HUDEP-2 (cell line): ENCODE measurements at regions not wholly inside any gene's neighbourhood (a gene's known extent, or its start where the extent isn't known, plus 50 kb on each side); places are given as distances from the start of the nearest gene placed in this dataset.

Source experiments
- DNase-seq, 76 experiments: peaks; one replicate each; lab custom pipeline; 2025; ENCODE audit not compliant: unreplicated experiment in 76 of 76; lab: John Stamatoyannopoulos, UW

- no peak for DNase-seq
Observed at GRCh38 chr15:80308002-80308401, 56.0 kb upstream of the CTXND1 start.

- peak in 5 of 76 experiments; percentile 1 to 13 (median 2) for DNase-seq
Observed at GRCh38 chr15:80309769-80310384, 57.9 kb upstream of the CTXND1 start.

DNA sequence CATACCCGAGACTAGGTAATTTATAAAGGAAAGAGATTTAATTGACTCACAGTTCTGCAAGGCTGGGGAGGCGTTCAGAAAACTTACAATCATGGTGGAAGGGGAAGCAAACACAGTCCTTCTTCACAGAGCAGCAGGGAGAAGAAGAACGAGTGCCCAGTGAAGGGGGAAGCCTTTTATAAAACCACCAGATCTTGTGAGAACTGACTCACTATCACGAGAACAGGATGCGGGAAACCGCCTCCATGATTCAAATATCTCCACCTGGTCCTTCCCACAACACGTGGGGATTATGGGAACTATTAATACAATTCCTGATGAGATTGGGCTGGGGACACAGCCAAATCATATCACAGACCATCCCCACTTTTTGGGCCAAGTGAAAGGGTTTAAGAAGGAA, 58.8 kb upstream of the CTXND1 start:
- no peak for DNase-seq

DNA sequence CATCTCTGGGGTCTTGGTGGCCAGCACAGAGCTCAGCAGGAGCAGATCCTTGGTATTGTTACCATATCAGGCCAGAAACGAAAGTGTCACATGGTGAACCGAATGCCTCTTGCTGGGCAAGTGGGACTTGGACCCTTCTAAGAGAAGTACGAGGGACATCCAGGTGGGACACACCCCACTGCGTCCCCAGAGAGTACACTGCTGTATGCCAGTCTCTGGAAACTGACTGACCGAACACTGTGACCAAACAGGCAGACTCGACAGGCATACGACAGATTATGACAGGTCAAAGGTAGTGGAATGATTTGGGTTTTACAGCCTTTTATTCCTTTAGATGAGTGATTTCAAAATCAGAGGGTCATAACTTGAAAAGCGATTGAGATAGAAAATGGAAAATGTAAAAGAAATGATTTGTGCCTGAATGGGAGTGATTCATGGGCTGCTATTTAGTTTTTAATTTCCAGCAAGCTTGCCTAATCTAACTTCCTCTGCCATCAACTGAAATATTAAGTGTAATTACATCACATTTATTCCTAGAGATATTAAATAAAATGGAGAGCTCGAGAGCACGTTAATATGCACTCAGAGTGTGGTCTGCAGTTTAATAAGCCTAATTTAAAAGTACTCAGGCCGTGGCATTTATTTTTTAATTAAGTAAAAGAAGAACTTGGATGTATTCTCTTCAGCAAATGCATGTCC, 63.4 kb upstream of the CTXND1 start:
- no peak for DNase-seq

GRCh38 chr15:80317389-80318182, 65.6 kb upstream of the CTXND1 start:
- no peak for DNase-seq

DNA sequence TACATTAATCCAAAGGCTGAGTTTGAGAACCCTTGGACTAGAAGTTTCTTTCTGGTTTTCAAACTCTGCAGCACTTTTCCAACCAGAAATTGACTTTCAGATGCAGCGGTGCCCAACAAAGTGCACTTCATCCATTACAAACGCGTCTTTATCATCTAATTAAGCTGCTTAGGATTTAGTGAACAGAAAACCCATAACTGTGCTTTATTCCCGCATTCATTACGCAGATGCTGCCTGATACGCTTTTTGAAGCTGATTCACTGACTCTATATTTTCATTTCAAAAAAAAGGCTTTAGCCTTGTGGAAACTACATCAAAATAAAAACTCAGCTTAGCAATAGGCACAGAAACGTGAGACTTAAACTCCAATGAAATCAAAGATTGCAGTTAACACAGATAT, 69.8 kb upstream of the CTXND1 start:
- no peak for DNase-seq

- no peak for DNase-seq
Observed at GRCh38 chr15:80323285-80323684, 71.3 kb upstream of the CTXND1 start.

DNA sequence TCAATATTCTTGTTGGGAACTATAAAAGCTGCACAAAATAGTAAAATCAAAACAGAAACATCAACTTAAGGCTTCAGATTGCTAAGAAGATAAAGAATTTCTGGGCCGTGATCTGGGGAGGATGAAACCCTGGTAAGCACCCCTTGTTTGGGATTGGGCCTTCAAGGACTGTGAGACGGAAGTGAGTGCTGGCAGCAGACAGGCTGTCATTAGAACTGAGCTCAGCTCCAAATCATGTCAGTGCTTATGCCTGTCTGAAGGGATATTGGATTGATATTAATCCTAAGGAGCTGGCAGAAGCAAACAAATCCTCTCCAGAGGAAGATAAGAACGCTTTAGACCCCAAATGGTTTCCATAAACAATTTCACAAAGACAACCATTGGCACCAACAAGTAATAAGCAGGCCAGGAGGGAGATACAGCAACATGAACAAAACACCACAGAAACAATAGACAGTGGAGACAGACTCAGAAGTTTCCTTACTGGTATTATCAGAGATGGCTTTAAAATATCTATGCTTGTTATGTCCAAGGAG, 72.6 kb upstream of the CTXND1 start:
- DNase-seq = no peak

DNA sequence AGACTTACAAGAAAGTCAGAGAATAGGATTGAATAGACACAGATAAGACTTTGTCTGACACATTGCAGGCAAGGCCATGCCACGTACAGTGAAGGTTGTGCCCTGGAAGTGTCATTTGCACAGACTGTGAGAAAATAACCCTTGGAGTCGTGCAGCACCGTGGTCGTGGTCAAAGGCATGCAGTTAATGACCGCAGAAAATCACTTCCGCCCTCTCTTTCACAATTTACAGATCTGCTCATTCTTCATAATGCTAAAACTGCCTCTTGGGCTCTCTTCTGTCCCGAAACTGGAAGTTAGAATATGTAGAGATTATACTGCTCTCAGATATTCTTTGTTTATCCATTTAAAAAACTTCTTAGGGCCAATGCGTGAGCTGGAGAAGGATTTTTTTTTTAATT, 73.2 kb upstream of the CTXND1 start:
- no peak for DNase-seq

- no peak for DNase-seq
Observed at GRCh38 chr15:80326270-80326669, 74.3 kb upstream of the CTXND1 start.

DNA sequence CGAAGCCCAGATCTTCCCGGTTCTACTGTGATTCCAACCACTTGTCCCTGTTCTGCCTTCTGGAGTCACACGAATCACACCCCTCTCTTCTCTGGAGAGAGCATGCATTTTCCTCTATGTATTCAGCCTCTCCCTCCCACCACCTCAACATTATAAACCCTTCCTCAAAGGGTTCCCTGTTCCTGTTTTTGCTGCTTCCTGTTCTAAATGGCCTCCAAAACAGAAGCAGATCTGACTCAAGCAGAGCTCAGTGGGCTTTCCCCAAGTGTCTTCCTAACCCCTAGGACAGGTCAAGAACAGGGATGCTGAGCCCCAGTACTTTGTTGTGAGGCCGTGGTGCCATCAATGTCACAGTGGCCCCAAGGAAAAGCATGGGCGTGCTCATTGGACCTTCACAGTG, 75.7 kb upstream of the ARNT2 start:
- no peak for DNase-seq

DNA sequence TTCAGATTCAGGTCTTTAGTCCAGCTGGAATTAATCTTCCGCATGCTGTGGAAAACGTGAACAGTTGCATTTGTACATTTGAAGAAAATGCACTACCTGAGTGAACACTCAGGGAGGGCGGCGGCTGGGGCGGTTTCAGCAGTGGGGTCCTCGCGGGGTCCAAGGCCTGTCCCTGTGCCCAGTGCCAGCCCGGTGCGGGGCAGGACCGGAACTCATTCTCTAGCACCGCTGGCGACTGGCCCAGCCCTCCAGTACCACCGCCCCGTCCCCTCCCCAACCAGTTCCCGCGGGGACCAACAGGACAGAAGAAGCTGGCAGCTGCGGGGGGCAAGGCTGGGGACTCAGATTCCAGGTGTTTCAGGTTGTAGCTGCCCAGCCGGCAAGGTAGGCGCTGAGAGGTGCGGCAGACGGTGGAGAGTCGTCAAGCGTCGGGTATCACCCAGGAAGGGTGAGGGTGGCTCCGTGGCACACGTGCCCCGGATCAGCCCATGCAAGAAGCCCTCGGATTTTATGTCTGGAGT, 72.2 kb upstream of the ARNT2 start:
- no peak for DNase-seq

DNA sequence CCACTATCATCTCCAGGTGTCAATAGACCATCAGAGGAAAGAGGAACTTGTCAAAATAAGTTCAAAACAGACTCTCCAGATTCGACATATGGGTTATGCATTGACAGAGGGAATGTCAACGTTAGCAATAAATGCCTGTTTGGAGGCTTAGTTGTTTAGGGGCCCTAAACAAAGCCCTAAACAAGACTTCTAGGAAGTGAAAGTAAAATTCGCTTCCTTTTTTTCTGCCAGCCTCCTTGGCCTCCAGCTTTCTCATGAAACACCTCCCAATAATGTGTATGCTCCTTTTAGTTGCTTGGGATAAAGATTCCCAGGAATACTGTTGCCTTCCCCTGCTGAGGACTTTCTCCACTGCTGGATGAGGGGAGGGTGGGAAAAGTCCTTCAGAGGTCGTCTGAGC, 70.9 kb upstream of the ARNT2 start:
- DNase-seq = no peak

- DNase-seq = no peak
Observed at GRCh38 chr15:80334521-80334920, 69.7 kb upstream of the ARNT2 start.

GRCh38 chr15:80339601-80340000, 64.6 kb upstream of the ARNT2 start:
- no peak for DNase-seq

- DNase-seq = no peak
Observed at GRCh38 chr15:80342148-80342547, 62.0 kb upstream of the ARNT2 start.

DNA sequence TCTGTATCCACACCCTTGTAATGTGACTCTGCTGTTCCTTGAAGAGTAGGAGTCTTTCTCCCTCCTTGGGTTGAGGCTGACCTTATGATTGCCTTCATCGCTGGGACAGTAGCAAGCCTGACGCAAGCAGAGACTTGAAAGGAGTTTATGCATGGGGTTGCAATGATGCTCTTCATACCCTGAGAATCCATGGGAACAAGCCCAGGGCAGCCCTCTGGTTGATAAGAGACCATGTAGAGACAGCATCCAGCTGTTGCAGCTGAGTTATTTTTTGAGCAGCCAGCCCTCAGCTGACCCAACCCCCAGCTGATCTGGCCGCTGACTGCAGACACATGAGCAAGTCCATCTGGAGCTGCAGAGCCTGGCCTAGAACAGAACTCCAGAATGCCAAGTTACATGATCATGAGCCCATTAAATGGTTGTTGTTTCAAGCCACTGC, 60.6 kb upstream of the ARNT2 start:
- DNase-seq = no peak

DNA sequence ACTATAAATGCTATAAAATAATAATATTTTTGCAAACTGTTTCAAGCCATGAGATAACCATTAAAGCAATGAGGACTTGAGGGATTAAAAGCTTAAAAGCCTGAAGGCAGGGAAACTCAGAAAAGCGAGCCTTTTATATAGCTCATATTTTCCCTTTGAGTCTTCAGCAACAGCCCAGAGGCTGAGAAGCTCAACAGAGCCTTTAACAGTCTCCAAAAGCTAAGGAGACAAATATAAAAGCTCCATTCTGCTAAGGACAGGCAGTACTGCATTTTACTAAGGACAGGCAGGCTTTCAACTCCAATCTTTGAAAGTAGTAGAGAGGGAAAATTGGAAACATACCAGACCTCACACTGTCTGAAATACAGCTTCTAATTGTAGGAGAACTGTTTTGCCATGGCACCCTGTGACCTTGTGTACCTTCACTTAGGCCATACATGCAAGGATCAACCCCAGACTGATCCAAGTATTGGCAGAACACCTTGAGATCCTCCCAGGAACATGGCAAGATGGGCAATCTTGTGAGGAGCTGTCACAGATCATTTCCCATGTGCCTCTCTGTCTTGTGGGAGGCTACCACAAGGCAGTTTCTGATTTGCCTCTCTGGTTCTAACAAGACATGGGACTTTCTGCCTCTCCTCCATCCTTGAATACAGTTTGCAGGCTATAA, 53.1 kb upstream of the ARNT2 start:
- no peak for DNase-seq
